PC-3 (cell line): ENCODE measurements at regions not wholly inside any gene's neighbourhood (a gene's known extent, or its start where the extent isn't known, plus 50 kb on each side); places are given as distances from the start of the nearest gene placed in this dataset.

ENCODE experiments used
- EZH2phosphoT487 ChIP-seq: fragments of 300-600 bp; sonication (generic); IDR thresholded peaks from 2 replicates; pipeline ENCODE4 v1.6.1; 2018; ENCODE audit warnings: mild to moderate bottlenecking, antibody characterized with exemption, low read length, borderline replicate concordance
- TF ChIP-seq, protein P1 (sequence below): fragments of 300-600 bp; sonication (generic); conservative IDR thresholded peaks from 2 replicates; pipeline ENCODE4 v1.5.1; 2017; ENCODE audit warnings: antibody characterized with exemption, low read depth, mild to moderate bottlenecking, low read length

DNA sequence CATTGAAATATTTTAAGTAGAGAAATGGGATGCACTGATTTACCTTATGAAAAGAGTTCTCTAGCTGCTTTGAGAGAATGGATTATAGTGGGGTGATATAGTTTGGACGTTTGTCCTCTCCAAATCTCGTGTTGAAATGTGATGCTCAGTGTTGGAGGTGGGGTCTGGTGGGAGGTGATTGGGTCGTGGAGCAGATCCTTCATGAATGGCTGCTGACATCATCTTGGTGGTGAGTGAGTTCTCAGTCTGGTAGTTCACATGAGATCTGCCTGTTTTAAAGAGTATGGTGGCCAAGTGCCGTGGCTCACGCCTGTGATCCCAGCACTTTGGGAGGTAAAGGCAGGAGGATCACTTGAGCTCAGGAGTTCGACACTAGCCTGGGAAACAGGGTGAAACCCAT lies 58.7 kb upstream of the SH3RF3 start:
- no peak for TF ChIP-seq EZH2phosphoT487
- TF ChIP-seq, protein P1, sequence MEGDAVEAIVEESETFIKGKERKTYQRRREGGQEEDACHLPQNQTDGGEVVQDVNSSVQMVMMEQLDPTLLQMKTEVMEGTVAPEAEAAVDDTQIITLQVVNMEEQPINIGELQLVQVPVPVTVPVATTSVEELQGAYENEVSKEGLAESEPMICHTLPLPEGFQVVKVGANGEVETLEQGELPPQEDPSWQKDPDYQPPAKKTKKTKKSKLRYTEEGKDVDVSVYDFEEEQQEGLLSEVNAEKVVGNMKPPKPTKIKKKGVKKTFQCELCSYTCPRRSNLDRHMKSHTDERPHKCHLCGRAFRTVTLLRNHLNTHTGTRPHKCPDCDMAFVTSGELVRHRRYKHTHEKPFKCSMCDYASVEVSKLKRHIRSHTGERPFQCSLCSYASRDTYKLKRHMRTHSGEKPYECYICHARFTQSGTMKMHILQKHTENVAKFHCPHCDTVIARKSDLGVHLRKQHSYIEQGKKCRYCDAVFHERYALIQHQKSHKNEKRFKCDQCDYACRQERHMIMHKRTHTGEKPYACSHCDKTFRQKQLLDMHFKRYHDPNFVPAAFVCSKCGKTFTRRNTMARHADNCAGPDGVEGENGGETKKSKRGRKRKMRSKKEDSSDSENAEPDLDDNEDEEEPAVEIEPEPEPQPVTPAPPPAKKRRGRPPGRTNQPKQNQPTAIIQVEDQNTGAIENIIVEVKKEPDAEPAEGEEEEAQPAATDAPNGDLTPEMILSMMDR: no peak
